HG03025 (cell line): ENCODE measurements at regions not wholly inside any gene's neighbourhood (a gene's known extent, or its start where the extent isn't known, plus 50 kb on each side); places are given as distances from the start of the nearest gene placed in this dataset.
"Not testable (repeated sequence)": the region's sequence is repeated elsewhere in the genome, so short reads cannot be mapped to it uniquely, and the experiment has no call there.

ENCODE experiments used
- ATAC-seq: cut with Tn5 transposase; IDR thresholded peaks from one replicate; pipeline ENCODE4 v1.9.1; 2021; ENCODE audit warnings: mild to moderate bottlenecking, moderate library complexity; ENCODE audit not compliant: unreplicated experiment, low FRiP score

- no peak for ATAC-seq
These were observed 462.2 kb downstream of the ZPLD1 start for GRCh38 chr3:102896851-102897621.

DNA sequence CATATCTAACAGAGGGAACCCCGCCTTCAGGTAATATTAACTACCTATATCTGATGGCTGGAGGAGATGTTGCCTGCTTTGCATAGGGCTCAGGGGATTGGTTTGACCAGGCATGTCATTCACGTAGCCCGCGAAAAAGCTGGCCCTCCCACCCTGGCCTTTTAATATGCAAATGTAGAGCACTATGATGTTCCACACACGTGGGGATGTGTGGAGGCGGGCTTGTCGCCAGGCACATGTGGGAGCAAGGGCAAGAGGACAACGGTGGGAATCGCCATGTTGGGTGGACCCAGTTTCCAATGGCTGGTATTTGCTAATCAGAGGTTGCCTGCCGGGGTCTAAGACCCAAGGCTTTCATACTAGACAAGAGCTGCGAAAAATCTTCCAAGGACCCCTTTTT lies 469.8 kb downstream of the ZPLD1 start:
- no peak for ATAC-seq

- ATAC-seq: no peak
These were observed 471.0 kb downstream of the ZPLD1 start for GRCh38 chr3:102905811-102906210.

GRCh38 chr3:102906818-102907217 lies 472.0 kb downstream of the ZPLD1 start:
- ATAC-seq: no peak

DNA sequence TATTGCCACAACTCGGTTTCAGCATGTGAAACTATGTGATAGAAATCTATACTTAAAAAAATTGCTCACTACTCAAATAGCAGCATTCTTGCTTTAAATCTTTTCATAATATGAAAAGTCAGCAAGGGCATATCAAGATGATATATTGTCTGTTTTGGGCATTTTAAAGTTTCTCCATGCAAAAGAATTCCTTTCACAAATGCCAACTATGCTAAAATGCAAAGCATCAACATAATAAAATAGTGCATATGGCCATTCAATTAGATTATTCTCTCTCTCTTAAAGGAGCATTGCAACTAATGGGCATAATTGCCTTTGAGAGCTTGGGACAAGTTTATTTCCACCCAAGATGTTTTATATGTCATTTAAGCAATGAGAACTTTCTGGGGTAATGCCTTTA lies 475.1 kb downstream of the ZPLD1 start:
- no peak for ATAC-seq

GRCh38 chr3:102916532-102916931 lies 481.7 kb downstream of the ZPLD1 start:
- ATAC-seq: no peak

GRCh38 chr3:102926618-102927017 lies 491.8 kb downstream of the ZPLD1 start:
- ATAC-seq: no peak

- ATAC-seq: no peak
These were observed 498.6 kb downstream of the ZPLD1 start for GRCh38 chr3:102933377-102933776.

DNA sequence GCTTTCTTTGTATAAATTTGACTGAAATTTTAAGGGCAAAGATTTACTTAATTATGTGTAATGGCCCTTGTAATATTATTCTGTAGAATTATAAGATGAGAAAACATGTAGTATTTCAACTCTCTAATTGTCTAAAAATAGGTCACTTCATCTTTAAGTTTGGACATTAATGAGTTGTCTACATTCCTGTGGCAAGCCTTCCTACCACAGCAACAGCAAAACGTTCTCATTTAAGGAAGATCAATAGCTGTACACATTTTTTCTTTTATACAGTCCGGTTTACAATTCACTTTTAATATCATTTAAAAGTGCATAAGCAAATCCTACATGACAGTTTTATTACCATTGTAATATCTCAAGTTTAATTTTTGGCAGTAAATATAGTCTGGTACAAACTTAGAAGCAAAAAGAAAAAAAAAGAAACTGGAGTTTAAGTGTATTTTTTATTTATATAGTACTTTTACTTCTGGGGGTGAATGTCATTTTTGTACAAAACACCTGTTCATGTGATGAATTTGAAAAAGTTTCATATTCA lies 501.8 kb downstream of the ZPLD1 start:
- no peak for ATAC-seq

- no peak for ATAC-seq
These were observed 507.0 kb downstream of the ZPLD1 start for GRCh38 chr3:102941786-102942185.

DNA sequence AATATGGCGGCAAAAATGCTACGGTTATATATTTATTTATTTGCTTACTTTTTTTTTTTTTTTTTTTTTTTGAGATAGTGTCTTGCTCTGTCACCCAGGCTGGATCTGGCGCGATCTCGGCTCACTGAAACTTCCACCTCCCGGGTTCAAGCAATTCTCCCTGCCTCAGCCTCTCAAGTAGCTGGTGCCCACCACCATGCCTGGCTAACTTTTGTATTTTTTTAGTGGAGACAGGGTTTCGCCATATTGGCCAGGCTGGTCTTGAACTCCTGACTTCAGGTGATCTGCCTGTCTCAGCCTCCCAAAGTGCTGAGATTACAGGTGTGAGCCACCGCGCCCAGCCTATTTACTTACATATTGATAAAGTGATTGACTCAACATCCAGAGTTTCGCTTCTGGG lies 511.6 kb downstream of the ZPLD1 start:
- ATAC-seq: not testable (repeated sequence)

DNA sequence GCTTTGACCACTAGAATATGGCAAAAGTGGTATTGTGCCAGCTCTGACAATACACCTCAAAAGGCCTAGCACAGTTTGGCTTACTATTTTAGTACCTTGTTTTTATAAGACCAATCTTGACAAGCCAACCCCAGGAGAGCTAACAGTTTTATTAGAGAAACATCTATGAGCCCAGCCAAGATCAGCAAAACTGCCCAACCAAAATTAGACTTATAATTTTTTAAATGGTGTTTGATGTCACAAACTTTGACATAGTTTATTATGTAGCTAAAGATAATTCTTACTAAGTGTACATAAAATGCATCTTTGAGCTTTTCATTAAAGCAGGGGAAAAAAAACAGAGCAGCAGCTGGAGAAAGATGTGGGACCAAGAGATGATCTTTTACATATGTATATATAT lies 537.5 kb downstream of the ZPLD1 start:
- ATAC-seq: no peak

GRCh38 chr3:102974333-102974732 lies 539.5 kb downstream of the ZPLD1 start:
- no peak for ATAC-seq

GRCh38 chr3:102979191-102979590 lies 544.4 kb downstream of the ZPLD1 start:
- no peak for ATAC-seq

- ATAC-seq: no peak
These were observed 545.0 kb downstream of the ZPLD1 start for GRCh38 chr3:102979682-102980354.

DNA sequence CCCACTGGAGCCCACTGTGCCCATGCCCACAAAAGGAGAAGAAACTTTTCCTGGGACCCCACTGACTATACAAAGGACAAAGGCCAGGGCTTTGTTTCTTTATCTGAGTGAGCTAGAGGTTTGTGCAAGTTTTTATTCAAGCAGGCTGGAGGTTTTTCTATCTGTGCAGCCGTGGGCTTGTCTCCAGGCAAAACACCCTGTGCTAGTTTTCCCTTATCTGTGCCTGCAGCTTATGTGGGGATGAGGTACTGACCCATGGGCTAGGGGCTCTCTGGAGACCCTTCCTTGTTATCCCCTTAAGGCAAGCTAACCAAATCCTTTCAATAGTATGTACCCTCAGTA lies 545.5 kb downstream of the ZPLD1 start:
- no peak for ATAC-seq

- ATAC-seq: no peak
These were observed 567.8 kb downstream of the ZPLD1 start for GRCh38 chr3:103002425-103003176.

DNA sequence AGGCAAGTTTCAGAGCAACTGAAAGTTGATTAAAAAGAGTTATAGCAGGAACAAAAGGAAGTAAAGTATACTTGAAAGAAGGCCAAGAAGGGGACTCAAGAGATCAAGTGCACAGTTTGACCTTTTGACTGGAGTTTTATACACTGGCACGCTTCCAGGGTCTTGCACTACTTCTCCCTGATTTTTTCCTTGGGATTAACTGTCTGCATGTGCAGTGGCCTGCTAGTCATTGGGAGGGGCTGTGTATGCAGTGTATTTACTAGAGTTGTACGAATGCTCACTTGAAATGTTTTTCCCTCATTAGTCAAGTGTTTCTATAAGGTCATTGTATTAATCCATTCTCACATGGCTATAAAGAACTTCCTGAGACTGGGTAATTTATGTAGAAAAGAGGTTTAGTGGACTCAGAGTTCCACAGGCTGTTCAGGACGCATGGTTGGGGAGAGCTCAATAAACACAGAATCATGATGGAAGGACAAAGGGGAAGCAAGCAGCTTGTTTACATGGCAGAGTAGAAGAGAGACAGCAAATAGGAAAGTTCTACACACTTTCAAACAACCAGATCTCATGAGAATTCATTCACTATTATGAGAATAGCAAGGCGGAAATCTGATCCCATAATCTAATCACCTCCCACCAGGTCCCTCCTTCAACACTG lies 571.8 kb downstream of the ZPLD1 start:
- no peak for ATAC-seq

GRCh38 chr3:103009609-103010008 lies 574.8 kb downstream of the ZPLD1 start:
- ATAC-seq: no peak

GRCh38 chr3:103025880-103026279 lies 591.1 kb downstream of the ZPLD1 start:
- ATAC-seq: no peak

DNA sequence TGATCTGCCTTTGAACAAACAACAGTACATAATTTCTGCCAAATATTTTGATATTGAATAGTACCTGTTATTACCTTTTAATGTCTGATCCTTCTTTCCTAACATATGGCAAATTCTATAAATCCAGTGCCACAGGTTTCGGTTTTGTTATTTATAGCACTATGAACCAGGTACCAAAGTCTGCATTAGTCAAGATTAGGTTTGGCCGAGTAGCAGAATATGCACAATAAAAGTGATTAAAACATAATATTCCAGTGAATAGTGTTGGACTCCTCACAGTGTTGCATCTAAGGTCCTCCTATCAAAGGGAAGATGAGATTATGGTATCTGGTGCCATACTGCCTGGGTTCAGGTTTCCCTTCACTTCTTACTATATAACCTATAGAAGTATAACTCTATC lies 599.0 kb downstream of the ZPLD1 start:
- ATAC-seq: no peak
